Progenitor cell of endocrine pancreas (in vitro differentiated cells): ENCODE measurements at regions not wholly inside any gene's neighbourhood (a gene's known extent, or its start where the extent isn't known, plus 50 kb on each side); places are given as distances from the start of the nearest gene placed in this dataset.

Experiments used
- DNase-seq: peaks from one replicate; pipeline ENCODE4 v3.0.0; 2021; ENCODE audit warnings: low spot score; ENCODE audit not compliant: unreplicated experiment
- H3K27ac Mint-ChIP-seq: 2 replicates; pipeline ENCODE4 v1.8.0; 2021; ENCODE audit warnings: mild to moderate bottlenecking, moderate library complexity, mixed read lengths
- H3K27me3 Mint-ChIP-seq: 2 replicates; pipeline ENCODE4 v1.8.0; 2021; ENCODE audit warnings: mixed read lengths
- H3K36me3 Mint-ChIP-seq: 2 replicates; pipeline ENCODE4 v1.8.0; 2022; ENCODE audit warnings: mixed read lengths; ENCODE audit not compliant: insufficient read depth
- H3K4me1 Mint-ChIP-seq: 2 replicates; pipeline ENCODE4 v1.8.0; 2021; ENCODE audit warnings: low read depth, mixed read lengths
- H3K4me3 Mint-ChIP-seq: 2 replicates; pipeline ENCODE4 v1.8.0; 2021; ENCODE audit warnings: low read depth, mild to moderate bottlenecking, moderate library complexity, mixed read lengths
- H3K9me3 Mint-ChIP-seq: 2 replicates; pipeline ENCODE4 v1.8.0; 2021; ENCODE audit warnings: low read depth, mixed read lengths
- TF ChIP-seq, protein P1 (sequence below): fragments of 200-600 bp; sonication (generic); IDR thresholded peaks from one replicate; pipeline ENCODE4 v1.5.0; 2021; ENCODE audit warnings: antibody characterized with exemption, mild to moderate bottlenecking; ENCODE audit not compliant: unreplicated experiment

- Mint-ChIP-seq H3K4me3 (no peak overlapping the region), H3K9me3 (peaks cover 30% of the 10 kb centered on the region), H3K4me1 (no peaks in the 10 kb centered on the region), H3K36me3 (no peaks in the 10 kb centered on the region), H3K27me3 (no peaks in the 10 kb centered on the region), H3K27ac (no peak overlapping the region)
- TF ChIP-seq, protein P1, sequence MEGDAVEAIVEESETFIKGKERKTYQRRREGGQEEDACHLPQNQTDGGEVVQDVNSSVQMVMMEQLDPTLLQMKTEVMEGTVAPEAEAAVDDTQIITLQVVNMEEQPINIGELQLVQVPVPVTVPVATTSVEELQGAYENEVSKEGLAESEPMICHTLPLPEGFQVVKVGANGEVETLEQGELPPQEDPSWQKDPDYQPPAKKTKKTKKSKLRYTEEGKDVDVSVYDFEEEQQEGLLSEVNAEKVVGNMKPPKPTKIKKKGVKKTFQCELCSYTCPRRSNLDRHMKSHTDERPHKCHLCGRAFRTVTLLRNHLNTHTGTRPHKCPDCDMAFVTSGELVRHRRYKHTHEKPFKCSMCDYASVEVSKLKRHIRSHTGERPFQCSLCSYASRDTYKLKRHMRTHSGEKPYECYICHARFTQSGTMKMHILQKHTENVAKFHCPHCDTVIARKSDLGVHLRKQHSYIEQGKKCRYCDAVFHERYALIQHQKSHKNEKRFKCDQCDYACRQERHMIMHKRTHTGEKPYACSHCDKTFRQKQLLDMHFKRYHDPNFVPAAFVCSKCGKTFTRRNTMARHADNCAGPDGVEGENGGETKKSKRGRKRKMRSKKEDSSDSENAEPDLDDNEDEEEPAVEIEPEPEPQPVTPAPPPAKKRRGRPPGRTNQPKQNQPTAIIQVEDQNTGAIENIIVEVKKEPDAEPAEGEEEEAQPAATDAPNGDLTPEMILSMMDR, result no peak
- no peak for DNase-seq
These were observed 1090.1 kb upstream of the ADGRB3 start for GRCh38 chr6:67544851-67545452.

DNA sequence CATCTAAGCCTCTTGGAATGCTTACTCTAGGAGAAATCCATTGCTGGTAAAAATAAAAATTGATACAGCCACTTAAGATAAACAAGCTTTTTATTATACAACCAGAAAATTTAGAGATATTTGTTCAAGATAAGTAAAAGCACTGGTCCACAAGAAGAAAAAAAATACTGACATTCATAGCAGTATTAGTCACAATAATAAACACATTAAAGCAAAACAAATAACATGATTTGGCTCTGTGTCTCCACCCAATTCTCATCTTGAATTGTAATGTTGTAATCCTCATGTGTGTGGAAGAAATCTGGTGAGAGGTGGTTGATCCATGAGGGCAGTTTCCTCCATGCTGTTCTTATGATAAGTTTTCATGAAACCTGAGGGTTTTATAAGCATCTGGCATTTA is 1093.5 kb upstream of the ADGRB3 start:
- no peaks in the 10 kb centered on the region for H3K36me3 Mint-ChIP-seq
- H3K9me3 Mint-ChIP-seq, result peaks cover 25% of the 10 kb centered on the region
- TF ChIP-seq, protein P1, result no peak
- H3K27me3 Mint-ChIP-seq, result no peaks in the 10 kb centered on the region
- DNase-seq, result no peak
- H3K4me3 Mint-ChIP-seq, result no peak overlapping the region
- H3K27ac Mint-ChIP-seq, result no peak overlapping the region
- H3K4me1 Mint-ChIP-seq, result no peaks in the 10 kb centered on the region

- Mint-ChIP-seq H3K27ac (no peak overlapping the region), H3K4me1 (no peaks in the 10 kb centered on the region), H3K4me3 (no peak overlapping the region), H3K27me3 (no peaks in the 10 kb centered on the region), H3K9me3 (peaks cover 24% of the 10 kb centered on the region), H3K36me3 (no peaks in the 10 kb centered on the region)
- TF ChIP-seq, protein P1, result no peak
- no peak for DNase-seq
These were observed 1097.0 kb upstream of the ADGRB3 start for GRCh38 chr6:67538032-67538431.

GRCh38 chr6:67535946-67536345 is 1099.1 kb upstream of the ADGRB3 start:
- H3K4me3 Mint-ChIP-seq, result no peak overlapping the region
- TF ChIP-seq, protein P1, result no peak
- no peaks in the 10 kb centered on the region for H3K27me3 Mint-ChIP-seq
- DNase-seq, result no peak
- no peaks in the 10 kb centered on the region for H3K4me1 Mint-ChIP-seq
- no peaks in the 10 kb centered on the region for H3K36me3 Mint-ChIP-seq
- no peak overlapping the region for H3K27ac Mint-ChIP-seq
- H3K9me3 Mint-ChIP-seq, result peaks cover 17% of the 10 kb centered on the region

DNA sequence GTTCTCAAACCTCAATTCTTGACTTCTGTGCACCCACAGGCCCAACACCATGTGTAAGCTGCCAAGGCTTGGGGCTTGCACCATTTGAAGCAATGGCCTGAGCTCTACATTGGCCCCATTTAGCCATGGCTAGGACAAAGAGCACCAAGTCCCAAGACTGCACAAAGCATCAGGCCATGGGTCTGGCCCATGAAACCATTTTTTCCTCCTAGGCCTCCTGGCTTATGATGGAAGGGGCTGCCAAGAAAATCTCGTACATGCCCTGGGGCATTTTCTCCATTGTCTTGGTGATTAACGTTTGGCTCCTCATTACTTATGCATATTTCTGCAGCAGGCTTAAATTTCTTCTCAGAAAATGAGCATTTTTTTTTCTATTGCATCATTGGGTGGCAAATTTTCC is 1128.7 kb upstream of the ADGRB3 start:
- peaks cover 13% of the 10 kb centered on the region for H3K9me3 Mint-ChIP-seq
- no peak overlapping the region for H3K4me3 Mint-ChIP-seq
- TF ChIP-seq, protein P1, result no peak
- H3K36me3 Mint-ChIP-seq, result no peaks in the 10 kb centered on the region
- H3K27me3 Mint-ChIP-seq, result no peaks in the 10 kb centered on the region
- no peak overlapping the region for H3K27ac Mint-ChIP-seq
- H3K4me1 Mint-ChIP-seq, result no peaks in the 10 kb centered on the region
- DNase-seq, result no peak
